Breast epithelium (tissue), 4 donors: ENCODE measurements at regions not wholly inside any gene's neighbourhood (a gene's known extent, or its start where the extent isn't known, plus 50 kb on each side); places are given as distances from the start of the nearest gene placed in this dataset.

Source experiments
- DNase-seq, 2 donors: peaks; one replicate each; pipeline ENCODE4 v3.0.0-alpha.2; 2019; ENCODE audit warnings: low spot score in 2 of 2
- H3K27ac ChIP-seq, 2 donors: fragments of 200-600 bp; sonication (generic) in 1 of 2; one replicate each; pipeline ENCODE4 v1.5.1; 2016 to 2019; ENCODE audit warnings: mild to moderate bottlenecking in 1 of 2
- H3K27me3 ChIP-seq, 2 donors: fragments of 200-600 bp; sonication (generic) in 1 of 2; one replicate each; pipeline versions ENCODE4 v1.5.1 to v1.6.0; 2017 to 2019; ENCODE audit warnings: control low read depth in 1 of 2, mild to moderate bottlenecking in 1 of 2
- H3K36me3 ChIP-seq: fragments of 200-600 bp; one replicate; pipeline ENCODE4 v1.5.1; 2019
- H3K4me1 ChIP-seq, 2 donors: fragments of 200-600 bp; sonication (generic); one replicate each; pipeline ENCODE4 v1.5.1; 2016 to 2019; ENCODE audit warnings: control low read depth in 1 of 2
- H3K4me3 ChIP-seq, 3 donors: fragments of 200-600 bp; sonication (generic); 1 replicate in 2 of 3; 2 replicates in 1 of 3; pipeline ENCODE4 v1.5.1; 2016 to 2019; ENCODE audit warnings: mild to moderate bottlenecking in 3 of 3, moderate library complexity in 2 of 3
- H3K9me3 ChIP-seq, 2 donors: fragments of 200-600 bp; sonication (generic) in 1 of 2; one replicate each; pipeline ENCODE4 v1.5.1; 2016 to 2019; ENCODE audit warnings: control low read depth in 1 of 2
- POLR2A ChIP-seq: fragments of 450-650 bp; IDR thresholded peaks from one replicate; pipeline ENCODE4 v1.6.1; 2016; ENCODE audit warnings: antibody characterized with exemption, mild to moderate bottlenecking, moderate library complexity
- POLR2AphosphoS5 ChIP-seq, 3 donors: sonication (generic); formaldehyde crosslinking; IDR thresholded peaks; one replicate each; pipeline ENCODE4 v1.6.1; 2017; ENCODE audit warnings: antibody characterized with exemption in 3 of 3
- intact Hi-C: fragments of 100-400 bp; cut with DNase I; formaldehyde crosslinking; loops from one replicate; pipeline ENCODE4 v1.15.1; 2023; ENCODE audit warnings: low total_unique reads
- TF ChIP-seq, protein P1 (sequence below), 3 donors: fragments of 450-650 bp; IDR thresholded peaks; one replicate each; pipeline ENCODE4 v1.5.1; 2016 to 2017; ENCODE audit warnings: antibody characterized with exemption in 3 of 3, mild to moderate bottlenecking in 3 of 3, moderate library complexity in 3 of 3

DNA sequence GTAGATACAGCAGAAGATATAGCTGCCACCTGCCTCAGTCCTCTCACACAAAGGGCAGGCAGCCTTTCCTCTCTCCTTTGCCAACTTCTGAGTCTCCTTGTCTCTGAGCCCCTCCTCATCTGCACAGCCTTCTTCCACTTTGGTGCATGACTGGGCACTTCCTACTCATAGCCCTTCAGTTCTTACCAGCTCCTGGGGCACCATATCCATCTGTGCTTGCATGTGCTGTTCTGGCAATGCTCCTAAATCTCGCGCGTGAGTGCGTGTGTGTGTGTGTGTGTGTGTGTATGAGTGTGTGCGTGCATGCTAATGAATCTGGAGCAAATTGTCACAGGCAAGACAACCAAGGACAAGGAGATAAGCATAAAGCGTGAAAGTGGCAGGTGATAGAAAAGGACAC lies 1271.6 kb upstream of the SORCS1 start:
- intact Hi-C loops = no loop called here
- Histone ChIP-seq H3K36me3 (no peaks in the 10 kb centered on the region), H3K27me3 (no peaks in the 10 kb centered on the region), H3K27ac (no peak overlapping the region), H3K9me3 (no peaks in the 10 kb centered on the region), H3K4me1 (no peaks in the 10 kb centered on the region), H3K4me3 (no peak overlapping the region)
- DNase-seq = no peak
- TF ChIP-seq POLR2A (no peak), POLR2AphosphoS5 (IDR thresholded peaks at IDR 0.05) (no peak)
- TF ChIP-seq, protein P1, sequence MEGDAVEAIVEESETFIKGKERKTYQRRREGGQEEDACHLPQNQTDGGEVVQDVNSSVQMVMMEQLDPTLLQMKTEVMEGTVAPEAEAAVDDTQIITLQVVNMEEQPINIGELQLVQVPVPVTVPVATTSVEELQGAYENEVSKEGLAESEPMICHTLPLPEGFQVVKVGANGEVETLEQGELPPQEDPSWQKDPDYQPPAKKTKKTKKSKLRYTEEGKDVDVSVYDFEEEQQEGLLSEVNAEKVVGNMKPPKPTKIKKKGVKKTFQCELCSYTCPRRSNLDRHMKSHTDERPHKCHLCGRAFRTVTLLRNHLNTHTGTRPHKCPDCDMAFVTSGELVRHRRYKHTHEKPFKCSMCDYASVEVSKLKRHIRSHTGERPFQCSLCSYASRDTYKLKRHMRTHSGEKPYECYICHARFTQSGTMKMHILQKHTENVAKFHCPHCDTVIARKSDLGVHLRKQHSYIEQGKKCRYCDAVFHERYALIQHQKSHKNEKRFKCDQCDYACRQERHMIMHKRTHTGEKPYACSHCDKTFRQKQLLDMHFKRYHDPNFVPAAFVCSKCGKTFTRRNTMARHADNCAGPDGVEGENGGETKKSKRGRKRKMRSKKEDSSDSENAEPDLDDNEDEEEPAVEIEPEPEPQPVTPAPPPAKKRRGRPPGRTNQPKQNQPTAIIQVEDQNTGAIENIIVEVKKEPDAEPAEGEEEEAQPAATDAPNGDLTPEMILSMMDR (IDR thresholded peaks at IDR 0.05) = no peak

DNA sequence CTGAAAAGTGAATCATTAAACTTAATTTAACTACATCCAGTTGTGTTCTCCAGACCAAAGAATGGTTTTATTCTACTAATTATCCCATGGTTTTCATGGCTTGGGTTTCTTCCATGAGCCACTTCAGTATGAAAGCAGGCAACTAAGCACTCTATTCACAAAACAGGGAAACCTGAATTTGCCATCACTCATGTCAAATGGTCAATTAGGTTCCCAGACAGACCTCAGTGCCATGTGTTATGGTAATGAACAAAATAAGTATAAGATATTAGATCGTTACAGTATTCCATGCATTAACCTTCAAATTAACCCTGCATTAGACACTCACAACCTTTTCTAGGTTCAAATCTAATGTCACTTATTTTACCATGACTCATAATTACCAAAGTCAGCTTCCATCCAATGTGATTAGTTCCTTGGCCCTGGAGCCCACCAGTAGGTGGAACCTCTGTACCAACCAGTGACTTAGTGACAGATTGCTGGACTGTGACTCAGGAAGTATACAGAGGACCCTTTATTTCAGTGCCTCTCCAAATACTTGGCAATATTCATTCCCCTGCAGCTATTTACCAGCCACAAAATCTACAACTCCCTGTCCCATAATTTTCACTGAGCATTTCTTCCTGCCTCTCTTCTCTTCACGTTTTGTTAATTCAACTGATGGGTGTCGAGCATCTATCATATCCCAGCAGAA lies 1270.2 kb upstream of the SORCS1 start:
- H3K27ac ChIP-seq = no peak overlapping the region
- intact Hi-C loops = no loop called here

DNA sequence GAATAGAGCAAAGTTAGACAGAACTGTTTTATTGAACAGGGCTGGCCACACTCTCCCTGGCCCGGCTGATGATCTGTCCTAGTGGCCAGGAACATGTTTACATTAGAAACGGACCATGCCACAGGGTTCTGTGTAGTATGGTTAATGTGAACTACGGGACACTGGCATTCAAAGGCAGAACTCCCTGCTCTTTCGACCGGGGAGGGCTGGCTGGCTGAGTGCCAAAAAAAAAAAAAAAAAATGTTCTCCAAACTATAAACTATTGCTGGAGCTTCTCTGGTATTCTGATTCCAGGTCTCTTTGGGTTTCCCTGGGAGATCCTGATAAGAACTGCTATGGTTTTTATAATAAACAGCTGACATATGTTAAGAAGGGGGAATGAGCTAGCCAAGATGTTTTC lies 1262.6 kb upstream of the SORCS1 start:
- Histone ChIP-seq H3K4me1 (no peaks in the 10 kb centered on the region), H3K27ac (no peak overlapping the region), H3K27me3 (no peaks in the 10 kb centered on the region), H3K9me3 (no peaks in the 10 kb centered on the region), H3K36me3 (no peaks in the 10 kb centered on the region), H3K4me3 (no peak overlapping the region)
- no peak for TF ChIP-seq POLR2AphosphoS5 (IDR thresholded peaks at IDR 0.05)
- TF ChIP-seq, protein P1 (IDR thresholded peaks at IDR 0.05) = no peak
- no peak for TF ChIP-seq POLR2A
- no peak for DNase-seq
- intact Hi-C loops = no loop called here

More for the DNA sequence above, 1270.2 kb upstream of the SORCS1 start:
- no peak for DNase-seq
- Histone ChIP-seq H3K36me3 (no peaks in the 10 kb centered on the region), H3K9me3 (no peaks in the 10 kb centered on the region), H3K4me1 (no peaks in the 10 kb centered on the region), H3K27me3 (no peaks in the 10 kb centered on the region), H3K4me3 (no peak overlapping the region)
- no peak for TF ChIP-seq POLR2A
- TF ChIP-seq, protein P1 (IDR thresholded peaks at IDR 0.05) = no peak
- no peak for TF ChIP-seq POLR2AphosphoS5 (IDR thresholded peaks at IDR 0.05)

DNA sequence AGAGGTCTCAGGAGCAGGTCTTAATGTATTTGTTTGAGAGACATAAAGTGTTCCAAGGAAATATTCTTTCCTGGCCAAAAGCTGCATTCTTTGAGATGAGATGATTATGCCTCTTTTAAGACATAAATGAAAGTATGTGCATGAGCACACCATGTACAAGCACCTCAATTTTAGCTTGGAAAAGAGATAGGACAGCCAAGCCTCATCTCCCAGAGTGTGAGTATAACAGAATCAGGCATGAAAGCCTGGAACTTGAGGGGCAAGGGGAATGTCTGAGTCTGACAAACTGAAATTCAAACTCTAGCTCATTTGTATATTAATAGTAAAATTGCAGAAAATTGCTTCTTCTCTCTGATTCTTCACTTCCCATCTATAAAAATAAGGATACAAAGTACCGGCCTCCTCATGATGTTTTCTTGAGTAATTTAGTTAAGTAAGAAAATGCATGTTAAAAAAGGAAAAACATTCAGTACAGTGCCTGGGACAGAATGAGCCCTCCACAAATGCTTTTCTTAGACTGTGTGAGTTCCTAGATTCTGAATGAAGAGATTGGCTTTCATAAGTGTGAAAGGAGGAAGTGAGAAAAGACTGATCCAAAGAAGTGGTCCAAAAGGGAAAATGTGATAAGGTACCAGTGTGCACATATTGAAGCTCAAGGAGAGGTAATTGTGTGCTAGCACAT lies 1260.9 kb upstream of the SORCS1 start:
- DNase-seq = no peak
- TF ChIP-seq POLR2AphosphoS5 (IDR thresholded peaks at IDR 0.05) (no peak), POLR2A (no peak)
- TF ChIP-seq, protein P1 (IDR thresholded peaks at IDR 0.05) = no peak
- Histone ChIP-seq H3K27ac (no peak overlapping the region), H3K27me3 (no peaks in the 10 kb centered on the region), H3K4me3 (no peak overlapping the region), H3K4me1 (no peaks in the 10 kb centered on the region), H3K36me3 (no peaks in the 10 kb centered on the region), H3K9me3 (no peaks in the 10 kb centered on the region)
- intact Hi-C loops = no loop called here

DNA sequence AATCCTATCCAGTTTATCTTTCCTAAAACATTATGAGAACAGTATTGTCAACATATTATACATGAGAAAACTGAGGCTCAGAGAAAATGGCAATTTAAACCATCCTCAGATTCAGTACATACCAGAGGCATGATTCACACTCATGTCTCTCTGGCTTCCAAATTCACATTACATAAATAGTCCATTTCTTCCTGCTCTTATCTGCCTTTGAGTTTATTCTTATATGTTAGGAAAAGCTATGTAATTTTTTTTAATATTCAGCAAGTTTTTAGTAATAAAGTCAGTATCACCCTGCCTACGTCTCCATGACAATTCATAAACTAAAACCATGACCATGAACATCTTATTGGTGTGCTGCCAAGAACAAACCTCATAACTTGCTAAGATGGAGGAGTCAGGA lies 1260.2 kb upstream of the SORCS1 start:
- H3K36me3 ChIP-seq = no peaks in the 10 kb centered on the region
- no peak overlapping the region for H3K4me3 ChIP-seq
- no peak for DNase-seq
- no peak overlapping the region for H3K27ac ChIP-seq
- H3K27me3 ChIP-seq = no peaks in the 10 kb centered on the region
- intact Hi-C loops = no loop called here
- no peak for TF ChIP-seq POLR2AphosphoS5 (IDR thresholded peaks at IDR 0.05)
- no peak for TF ChIP-seq POLR2A
- TF ChIP-seq, protein P1 (IDR thresholded peaks at IDR 0.05) = no peak
- no peaks in the 10 kb centered on the region for H3K9me3 ChIP-seq
- no peaks in the 10 kb centered on the region for H3K4me1 ChIP-seq
